ENCODE measurements at regions not wholly inside any gene's neighbourhood (a gene's known extent, or its start where the extent isn't known, plus 50 kb on each side); places are given as distances from the start of the nearest gene placed in this dataset.

DNA sequence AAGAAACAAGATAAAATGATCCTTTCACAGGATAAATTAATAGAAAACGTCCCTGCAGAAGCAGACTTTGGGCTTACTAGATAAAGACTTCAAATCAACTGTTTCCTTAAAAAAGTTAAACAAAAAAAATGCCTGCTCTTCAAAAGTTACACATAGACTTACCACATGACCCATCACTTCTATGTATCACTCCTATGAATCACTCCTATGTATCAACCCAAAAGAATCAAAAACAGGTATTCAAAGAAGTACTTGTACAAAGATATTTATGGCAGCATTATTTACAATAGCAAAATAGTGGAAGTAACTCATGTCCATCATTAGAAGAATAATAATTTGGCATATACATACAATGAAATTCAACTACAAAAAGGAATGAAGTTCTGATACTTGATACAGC lies 56.3 kb upstream of the PRDM9 start:
- Histone ChIP-seq H3K9me3 (no peaks in the 10 kb centered on the region), H3K27me3 (no peaks in the 10 kb centered on the region), H3K36me3 (no peaks in the 10 kb centered on the region), H3K4me3 (no peak overlapping the region), H3K4me1 (no peaks in the 10 kb centered on the region), H3K27ac (no peak overlapping the region)
- no peak for TF ChIP-seq POLR2A (IDR thresholded peaks at IDR 0.05)
- TF ChIP-seq, protein P1, sequence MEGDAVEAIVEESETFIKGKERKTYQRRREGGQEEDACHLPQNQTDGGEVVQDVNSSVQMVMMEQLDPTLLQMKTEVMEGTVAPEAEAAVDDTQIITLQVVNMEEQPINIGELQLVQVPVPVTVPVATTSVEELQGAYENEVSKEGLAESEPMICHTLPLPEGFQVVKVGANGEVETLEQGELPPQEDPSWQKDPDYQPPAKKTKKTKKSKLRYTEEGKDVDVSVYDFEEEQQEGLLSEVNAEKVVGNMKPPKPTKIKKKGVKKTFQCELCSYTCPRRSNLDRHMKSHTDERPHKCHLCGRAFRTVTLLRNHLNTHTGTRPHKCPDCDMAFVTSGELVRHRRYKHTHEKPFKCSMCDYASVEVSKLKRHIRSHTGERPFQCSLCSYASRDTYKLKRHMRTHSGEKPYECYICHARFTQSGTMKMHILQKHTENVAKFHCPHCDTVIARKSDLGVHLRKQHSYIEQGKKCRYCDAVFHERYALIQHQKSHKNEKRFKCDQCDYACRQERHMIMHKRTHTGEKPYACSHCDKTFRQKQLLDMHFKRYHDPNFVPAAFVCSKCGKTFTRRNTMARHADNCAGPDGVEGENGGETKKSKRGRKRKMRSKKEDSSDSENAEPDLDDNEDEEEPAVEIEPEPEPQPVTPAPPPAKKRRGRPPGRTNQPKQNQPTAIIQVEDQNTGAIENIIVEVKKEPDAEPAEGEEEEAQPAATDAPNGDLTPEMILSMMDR (IDR thresholded peaks at IDR 0.05), result no peak
- DNase-seq, result no peak

DNA sequence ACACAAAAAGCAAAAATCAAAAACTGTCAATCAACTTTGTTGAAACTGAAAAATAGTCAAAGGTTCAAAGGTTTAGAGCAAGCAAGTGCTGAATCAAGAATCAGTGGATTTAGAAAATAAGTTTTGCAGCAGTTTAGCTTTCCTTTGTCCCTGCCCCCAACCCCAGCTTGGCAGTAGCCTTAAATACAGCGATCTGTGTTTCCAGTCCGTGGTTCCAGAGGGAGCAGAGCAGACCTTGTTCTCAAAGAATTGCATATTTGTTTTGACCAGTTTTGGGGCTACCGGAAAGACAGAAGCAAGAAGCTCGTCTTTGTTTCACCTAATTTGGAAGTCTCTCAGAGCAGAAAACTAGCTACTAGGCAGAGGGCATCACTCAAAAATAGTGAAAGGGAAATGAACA lies 57.2 kb upstream of the PRDM9 start:
- Histone ChIP-seq H3K4me3 (no peak overlapping the region), H3K9me3 (no peaks in the 10 kb centered on the region), H3K27me3 (no peaks in the 10 kb centered on the region), H3K27ac (no peak overlapping the region), H3K36me3 (no peaks in the 10 kb centered on the region), H3K4me1 (no peaks in the 10 kb centered on the region)
- TF ChIP-seq, protein P1 (IDR thresholded peaks at IDR 0.05), result no peak
- TF ChIP-seq POLR2A (IDR thresholded peaks at IDR 0.05), result no peak
- DNase-seq, result no peak

DNA sequence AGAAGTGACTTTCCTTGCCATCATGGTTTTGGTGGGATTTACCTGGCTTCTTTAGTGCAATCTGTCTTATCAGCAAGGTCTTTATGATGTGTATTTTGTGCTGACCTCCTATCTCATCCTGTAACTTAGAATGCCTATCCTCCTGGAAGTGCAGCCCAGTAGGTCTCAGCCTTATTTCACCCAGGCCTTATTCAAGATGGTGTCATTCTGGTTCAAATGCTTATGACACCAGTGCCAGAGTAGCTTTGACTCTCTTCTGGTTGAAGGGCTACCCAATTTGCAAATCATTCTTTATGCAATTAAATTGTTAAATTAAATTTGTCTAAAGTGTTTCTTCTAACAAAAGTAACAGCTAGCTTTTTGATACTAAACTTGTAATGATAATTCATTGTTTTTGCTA lies 58.8 kb upstream of the PRDM9 start:
- TF ChIP-seq POLR2A (IDR thresholded peaks at IDR 0.05), result no peak
- TF ChIP-seq, protein P1 (IDR thresholded peaks at IDR 0.05), result no peak
- no peak for DNase-seq
- Histone ChIP-seq H3K36me3 (no peaks in the 10 kb centered on the region), H3K4me3 (no peak overlapping the region), H3K4me1 (no peaks in the 10 kb centered on the region), H3K9me3 (no peaks in the 10 kb centered on the region), H3K27me3 (no peaks in the 10 kb centered on the region), H3K27ac (no peak overlapping the region)

DNA sequence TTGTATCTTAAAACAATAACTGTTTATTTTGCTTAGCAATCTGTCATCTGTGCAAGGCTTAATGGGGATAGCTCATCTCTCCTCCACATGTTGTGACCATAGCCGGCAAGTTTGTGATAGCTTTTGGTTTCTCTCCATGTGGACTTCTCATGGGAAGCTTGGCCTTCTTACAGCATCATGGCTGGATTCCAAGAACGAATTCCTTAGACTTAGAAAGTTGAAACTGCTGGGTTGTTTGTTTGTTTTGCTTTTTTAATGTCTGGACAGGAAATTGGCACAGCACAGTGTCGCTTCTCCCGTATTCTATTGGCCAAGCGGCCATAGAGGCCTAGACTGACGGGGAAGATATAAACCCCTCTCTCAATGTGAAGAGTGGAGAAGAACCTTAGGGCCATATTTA lies 61.0 kb upstream of the PRDM9 start:
- TF ChIP-seq, protein P1 (IDR thresholded peaks at IDR 0.05), result no peak
- TF ChIP-seq POLR2A (IDR thresholded peaks at IDR 0.05), result no peak
- DNase-seq, result no peak

DNA sequence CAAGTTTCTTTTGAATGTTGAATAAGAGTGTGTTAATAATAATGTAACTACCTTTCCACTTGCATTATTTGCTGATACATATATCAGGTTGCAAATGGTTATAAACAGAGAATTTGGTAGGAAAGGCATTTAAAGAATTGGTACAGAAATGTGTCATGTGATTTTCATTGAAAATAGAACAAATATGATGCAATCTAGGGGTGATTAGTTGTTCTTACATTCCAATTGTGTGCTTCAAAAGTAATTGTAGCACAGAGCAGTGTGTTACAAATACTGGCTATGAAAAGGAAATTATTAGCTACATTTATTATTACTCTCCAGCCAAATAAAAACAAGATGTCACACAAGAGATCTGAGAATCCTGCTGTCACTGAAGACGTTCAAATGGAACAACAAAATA lies 61.8 kb upstream of the PRDM9 start:
- H3K4me1 ChIP-seq, result no peaks in the 10 kb centered on the region
- TF ChIP-seq, protein P1 (IDR thresholded peaks at IDR 0.05), result no peak
- TF ChIP-seq POLR2A (IDR thresholded peaks at IDR 0.05), result no peak
- no peak for DNase-seq
- no peaks in the 10 kb centered on the region for H3K9me3 ChIP-seq
- no peak overlapping the region for H3K27ac ChIP-seq
- no peaks in the 10 kb centered on the region for H3K27me3 ChIP-seq
- no peak overlapping the region for H3K4me3 ChIP-seq
- no peaks in the 10 kb centered on the region for H3K36me3 ChIP-seq

More for the DNA sequence above, 61.0 kb upstream of the PRDM9 start:
- H3K4me3 ChIP-seq, result no peak overlapping the region
- H3K27ac ChIP-seq, result no peak overlapping the region
- H3K4me1 ChIP-seq, result no peaks in the 10 kb centered on the region
- no peaks in the 10 kb centered on the region for H3K36me3 ChIP-seq
- no peaks in the 10 kb centered on the region for H3K27me3 ChIP-seq
- no peaks in the 10 kb centered on the region for H3K9me3 ChIP-seq

DNA sequence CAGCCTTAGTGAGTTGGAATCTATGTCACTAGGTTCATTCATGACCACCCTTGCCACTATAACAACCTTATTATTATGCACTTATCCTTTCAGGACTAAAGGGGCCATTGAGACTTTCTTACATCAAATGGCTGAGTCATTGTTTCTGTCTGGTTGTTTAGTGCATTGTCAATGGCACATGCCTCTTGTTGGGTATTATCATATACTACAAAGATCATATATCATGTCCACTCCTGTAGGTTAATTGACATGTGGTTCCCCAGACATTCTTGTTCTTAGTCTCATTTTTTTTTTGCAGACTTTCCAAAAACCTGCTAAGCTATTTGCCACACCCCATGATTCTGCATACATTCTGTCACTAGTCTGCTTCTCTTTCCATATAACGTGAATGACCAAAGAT lies 66.7 kb upstream of the PRDM9 start:
- TF ChIP-seq POLR2A (IDR thresholded peaks at IDR 0.05), result no peak
- TF ChIP-seq, protein P1 (IDR thresholded peaks at IDR 0.05), result no peak
- no peak for DNase-seq

More for the DNA sequence above, 66.7 kb upstream of the PRDM9 start:
- Histone ChIP-seq H3K9me3 (peaks cover 0 to 5% (median 0%) of the 10 kb centered on the region in 4 donors), H3K4me3 (no peak overlapping the region), H3K36me3 (no peaks in the 10 kb centered on the region), H3K27ac (no peak overlapping the region), H3K27me3 (no peaks in the 10 kb centered on the region), H3K4me1 (no peaks in the 10 kb centered on the region)
